GM23338 (cell line): ENCODE measurements at regions not wholly inside any gene's neighbourhood (a gene's known extent, or its start where the extent isn't known, plus 50 kb on each side); places are given as distances from the start of the nearest gene placed in this dataset.

ENCODE experiments used
- ATAC-seq: fragments of 200-7000 bp; cut with Tn5 transposase; 3 replicates; pipeline ENCODE4 v1.9.1; 2020
- DNase-seq: peaks from one replicate; pipeline ENCODE4 v3.0.0-alpha.2; 2015; ENCODE audit warnings: low spot score
- H2AFZ ChIP-seq: fragments of 200-600 bp; sonication (generic); 2 replicates; pipeline ENCODE4 v1.8.0; 2016; ENCODE audit warnings: antibody characterized with exemption, mild to moderate bottlenecking, moderate library complexity
- H3F3A ChIP-seq: fragments of 200-600 bp; sonication (generic); replicated peaks from 2 replicates; pipeline ENCODE4 v1.8.0; 2017; ENCODE audit warnings: antibody characterized with exemption, mixed run types, low read depth
- H3K27ac ChIP-seq: fragments of 200-600 bp; sonication (generic); 2 replicates; pipeline ENCODE4 v1.6.1; 2016; ENCODE audit warnings: low read depth
- H3K27me3 ChIP-seq: fragments of 200-600 bp; sonication (generic); 2 replicates; pipeline ENCODE4 v1.8.0; 2016; ENCODE audit warnings: mild to moderate bottlenecking, mixed run types, moderate library complexity; ENCODE audit not compliant: insufficient read depth
- H3K36me3 ChIP-seq: fragments of 200-600 bp; sonication (generic); 2 replicates; pipeline ENCODE4 v1.8.0; 2016; ENCODE audit warnings: mild to moderate bottlenecking; ENCODE audit not compliant: insufficient read depth
- H3K4me1 ChIP-seq: fragments of 200-600 bp; sonication (generic); 2 replicates; pipeline ENCODE4 v1.8.0; 2016; ENCODE audit warnings: mild to moderate bottlenecking, moderate library complexity; ENCODE audit not compliant: insufficient read depth
- H3K4me2 ChIP-seq: fragments of 200-600 bp; sonication (generic); 2 replicates; pipeline ENCODE4 v1.7.1; 2017; ENCODE audit warnings: mixed run types
- H3K4me3 ChIP-seq: fragments of 200-600 bp; sonication (generic); 2 replicates; pipeline ENCODE4 v1.6.1; 2016; ENCODE audit warnings: mixed run types
- H3K79me2 ChIP-seq: fragments of 200-600 bp; sonication (generic); replicated peaks from 2 replicates; pipeline ENCODE4 v1.8.0; 2017; ENCODE audit warnings: mild to moderate bottlenecking; ENCODE audit not compliant: insufficient read depth
- H3K9me2 ChIP-seq: fragments of 200-600 bp; sonication (generic); 2 replicates; pipeline ENCODE4 v1.8.0; 2017; ENCODE audit not compliant: insufficient read depth
- H4K20me1 ChIP-seq: fragments of 200-600 bp; sonication (generic); replicated peaks from 2 replicates; pipeline ENCODE4 v1.8.0; 2017; ENCODE audit warnings: mild to moderate bottlenecking; ENCODE audit not compliant: insufficient read depth
- H3K27ac Mint-ChIP-seq: 2 replicates; pipeline ENCODE4 v1.8.0; 2020; ENCODE audit warnings: inconsistent platforms, mild to moderate bottlenecking, moderate library complexity, mixed read lengths
- H3K27me3 Mint-ChIP-seq: 3 replicates; pipeline ENCODE4 v1.8.0; 2022; ENCODE audit warnings: low read depth, mild to moderate bottlenecking, moderate library complexity, mixed read lengths, inconsistent platforms; ENCODE audit not compliant: insufficient read depth, poor library complexity
- H3K36me3 Mint-ChIP-seq: 3 replicates; pipeline ENCODE4 v1.8.0; 2021; ENCODE audit warnings: low read depth, mild to moderate bottlenecking, inconsistent platforms, moderate library complexity, mixed read lengths
- H3K4me1 Mint-ChIP-seq: 3 replicates; pipeline ENCODE4 v1.8.0; 2020; ENCODE audit warnings: mild to moderate bottlenecking, inconsistent platforms, mixed read lengths
- H3K4me3 Mint-ChIP-seq: 3 replicates; pipeline ENCODE4 v1.8.0; 2021; ENCODE audit warnings: moderate library complexity, mild to moderate bottlenecking, inconsistent platforms, mixed read lengths
- H3K9me3 Mint-ChIP-seq: 3 replicates; pipeline ENCODE4 v1.8.0; 2020; ENCODE audit warnings: moderate library complexity, mild to moderate bottlenecking, inconsistent platforms, mixed read lengths
- CREB1 ChIP-seq: fragments of 250-450 bp; sonication (Bioruptor Pico); IDR thresholded peaks from 2 replicates; pipeline ENCODE4 v1.5.0; 2020; ENCODE audit warnings: low read depth, mild to moderate bottlenecking, moderate library complexity
- EZH2 ChIP-seq: fragments of 200-600 bp; sonication (generic); IDR thresholded peaks from one replicate; pipeline ENCODE4 v1.8.0; 2017; ENCODE audit warnings: antibody characterized with exemption, mild to moderate bottlenecking, low read depth; ENCODE audit not compliant: unreplicated experiment
- EZH2phosphoT487 ChIP-seq: fragments of 200-600 bp; sonication (generic); IDR thresholded peaks from one replicate; pipeline ENCODE4 v1.8.1; 2018; ENCODE audit warnings: antibody characterized with exemption; ENCODE audit not compliant: unreplicated experiment
- JUNB ChIP-seq: IDR thresholded peaks from one replicate; pipeline ENCODE4 v1.6.1; 2016; ENCODE audit warnings: antibody characterized with exemption; ENCODE audit not compliant: unreplicated experiment
- NANOG ChIP-seq: IDR thresholded peaks from 2 replicates; pipeline ENCODE4 v1.6.1; 2016; ENCODE audit warnings: antibody characterized with exemption, borderline replicate concordance
- POLR2AphosphoS5 ChIP-seq: IDR thresholded peaks from 2 replicates; pipeline ENCODE4 v1.6.1; 2016; ENCODE audit warnings: antibody characterized with exemption, low read depth
- STAT1 ChIP-seq: IDR thresholded peaks from one replicate; pipeline ENCODE4 v1.6.1; 2016; ENCODE audit warnings: antibody characterized with exemption; ENCODE audit not compliant: unreplicated experiment
- ZNF114 ChIP-seq: fragments of 250-450 bp; sonication (Bioruptor Pico); IDR thresholded peaks from 2 replicates; pipeline ENCODE4 v1.5.0; 2020; ENCODE audit warnings: mild to moderate bottlenecking, moderate library complexity
- ZNF331 ChIP-seq: fragments of 250-450 bp; sonication (Bioruptor Pico); IDR thresholded peaks from 2 replicates; pipeline ENCODE4 v1.5.0; 2020; ENCODE audit warnings: low read depth, mild to moderate bottlenecking, moderate library complexity
- TF ChIP-seq, protein P1 (sequence below), 2 experiments: fragments of 200-600 bp in 1 of 2; sonication (generic) in 1 of 2; conservative IDR thresholded peaks; 2 replicates each; pipeline versions ENCODE4 v1.5.1 to v1.6.1; 2016 to 2017; ENCODE audit warnings: antibody characterized with exemption in 2 of 2, low read depth in 2 of 2, mild to moderate bottlenecking in 2 of 2, moderate library complexity in 1 of 2
- TF ChIP-seq, protein P2 (sequence below): IDR thresholded peaks from one replicate; pipeline ENCODE4 v1.6.1; 2018; ENCODE audit warnings: antibody characterized with exemption; ENCODE audit not compliant: unreplicated experiment
- TF ChIP-seq, protein P3 (sequence below): IDR thresholded peaks from 2 replicates; pipeline ENCODE4 v1.6.1; 2016; ENCODE audit warnings: antibody characterized with exemption
- TF ChIP-seq, protein P4 (sequence below): fragments of 250-450 bp; sonication (Bioruptor Pico); IDR thresholded peaks from 2 replicates; pipeline ENCODE4 v1.5.0; 2020; ENCODE audit warnings: mild to moderate bottlenecking, moderate library complexity

DNA sequence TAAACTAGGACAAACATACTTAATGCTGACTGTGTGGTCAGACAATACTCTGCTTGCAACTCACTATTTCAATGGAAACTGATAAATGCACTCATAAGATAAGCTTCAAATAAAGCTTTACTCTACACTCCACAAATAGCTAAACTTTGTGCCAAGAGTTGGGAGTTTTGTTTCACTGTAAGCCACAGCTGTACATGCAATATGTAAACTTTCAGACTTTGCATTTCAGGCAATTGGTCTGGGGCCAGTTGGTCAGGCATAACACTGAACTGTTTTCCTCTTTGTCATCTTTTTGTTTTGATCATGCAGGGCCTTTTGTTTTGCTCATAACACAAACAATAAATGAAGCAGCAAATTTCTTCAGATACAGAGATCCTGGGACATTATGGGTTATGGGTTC is 426.2 kb downstream of the IPO8 start:
- ATAC-seq (no peak), DNase-seq (no peak)
- Histone ChIP-seq H3F3A (no peaks in the 10 kb centered on the region), H3K4me2 (no peak overlapping the region), H2AFZ (peak overlapping the region; percentile 18; the same call in 1 of the 2 replicates), H3K27ac (no peak overlapping the region), H3K27me3 (no peaks in the 10 kb centered on the region), H3K79me2 (no peaks in the 10 kb centered on the region), H3K4me3 (no peak overlapping the region), H3K9me2 (0 out of 2 replicates have a peak, but pooled peaks cover 10% of the 10 kb centered on the region), H3K4me1 (no peaks in the 10 kb centered on the region), H3K36me3 (no peaks in the 10 kb centered on the region), H4K20me1 (no peaks in the 10 kb centered on the region)
- peaks cover 24% of the 10 kb centered on the region for H3K9me3 Mint-ChIP-seq
- H3K27me3 Mint-ChIP-seq = no peaks in the 10 kb centered on the region
- peaks cover 16% of the 10 kb centered on the region; the same call in 2 of the 3 replicates for H3K36me3 Mint-ChIP-seq
- H3K4me3 Mint-ChIP-seq = no peak overlapping the region
- no peak overlapping the region for H3K27ac Mint-ChIP-seq
- TF ChIP-seq ZNF114 (CRISPR knock-in tag) (no peak), ZNF331 (no peak), CREB1 (no peak), STAT1 (no peak), POLR2AphosphoS5 (no peak), EZH2 (no peak), JUNB (no peak), EZH2phosphoT487 (no peak), NANOG (no peak)
- TF ChIP-seq, protein P1, sequence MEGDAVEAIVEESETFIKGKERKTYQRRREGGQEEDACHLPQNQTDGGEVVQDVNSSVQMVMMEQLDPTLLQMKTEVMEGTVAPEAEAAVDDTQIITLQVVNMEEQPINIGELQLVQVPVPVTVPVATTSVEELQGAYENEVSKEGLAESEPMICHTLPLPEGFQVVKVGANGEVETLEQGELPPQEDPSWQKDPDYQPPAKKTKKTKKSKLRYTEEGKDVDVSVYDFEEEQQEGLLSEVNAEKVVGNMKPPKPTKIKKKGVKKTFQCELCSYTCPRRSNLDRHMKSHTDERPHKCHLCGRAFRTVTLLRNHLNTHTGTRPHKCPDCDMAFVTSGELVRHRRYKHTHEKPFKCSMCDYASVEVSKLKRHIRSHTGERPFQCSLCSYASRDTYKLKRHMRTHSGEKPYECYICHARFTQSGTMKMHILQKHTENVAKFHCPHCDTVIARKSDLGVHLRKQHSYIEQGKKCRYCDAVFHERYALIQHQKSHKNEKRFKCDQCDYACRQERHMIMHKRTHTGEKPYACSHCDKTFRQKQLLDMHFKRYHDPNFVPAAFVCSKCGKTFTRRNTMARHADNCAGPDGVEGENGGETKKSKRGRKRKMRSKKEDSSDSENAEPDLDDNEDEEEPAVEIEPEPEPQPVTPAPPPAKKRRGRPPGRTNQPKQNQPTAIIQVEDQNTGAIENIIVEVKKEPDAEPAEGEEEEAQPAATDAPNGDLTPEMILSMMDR (conservative IDR thresholded peaks at IDR 0.05; ENCODE audit: low read depth in 2 of 2) = no peak
- TF ChIP-seq, protein P2, sequence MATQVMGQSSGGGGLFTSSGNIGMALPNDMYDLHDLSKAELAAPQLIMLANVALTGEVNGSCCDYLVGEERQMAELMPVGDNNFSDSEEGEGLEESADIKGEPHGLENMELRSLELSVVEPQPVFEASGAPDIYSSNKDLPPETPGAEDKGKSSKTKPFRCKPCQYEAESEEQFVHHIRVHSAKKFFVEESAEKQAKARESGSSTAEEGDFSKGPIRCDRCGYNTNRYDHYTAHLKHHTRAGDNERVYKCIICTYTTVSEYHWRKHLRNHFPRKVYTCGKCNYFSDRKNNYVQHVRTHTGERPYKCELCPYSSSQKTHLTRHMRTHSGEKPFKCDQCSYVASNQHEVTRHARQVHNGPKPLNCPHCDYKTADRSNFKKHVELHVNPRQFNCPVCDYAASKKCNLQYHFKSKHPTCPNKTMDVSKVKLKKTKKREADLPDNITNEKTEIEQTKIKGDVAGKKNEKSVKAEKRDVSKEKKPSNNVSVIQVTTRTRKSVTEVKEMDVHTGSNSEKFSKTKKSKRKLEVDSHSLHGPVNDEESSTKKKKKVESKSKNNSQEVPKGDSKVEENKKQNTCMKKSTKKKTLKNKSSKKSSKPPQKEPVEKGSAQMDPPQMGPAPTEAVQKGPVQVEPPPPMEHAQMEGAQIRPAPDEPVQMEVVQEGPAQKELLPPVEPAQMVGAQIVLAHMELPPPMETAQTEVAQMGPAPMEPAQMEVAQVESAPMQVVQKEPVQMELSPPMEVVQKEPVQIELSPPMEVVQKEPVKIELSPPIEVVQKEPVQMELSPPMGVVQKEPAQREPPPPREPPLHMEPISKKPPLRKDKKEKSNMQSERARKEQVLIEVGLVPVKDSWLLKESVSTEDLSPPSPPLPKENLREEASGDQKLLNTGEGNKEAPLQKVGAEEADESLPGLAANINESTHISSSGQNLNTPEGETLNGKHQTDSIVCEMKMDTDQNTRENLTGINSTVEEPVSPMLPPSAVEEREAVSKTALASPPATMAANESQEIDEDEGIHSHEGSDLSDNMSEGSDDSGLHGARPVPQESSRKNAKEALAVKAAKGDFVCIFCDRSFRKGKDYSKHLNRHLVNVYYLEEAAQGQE = no peak
- TF ChIP-seq, protein P3, sequence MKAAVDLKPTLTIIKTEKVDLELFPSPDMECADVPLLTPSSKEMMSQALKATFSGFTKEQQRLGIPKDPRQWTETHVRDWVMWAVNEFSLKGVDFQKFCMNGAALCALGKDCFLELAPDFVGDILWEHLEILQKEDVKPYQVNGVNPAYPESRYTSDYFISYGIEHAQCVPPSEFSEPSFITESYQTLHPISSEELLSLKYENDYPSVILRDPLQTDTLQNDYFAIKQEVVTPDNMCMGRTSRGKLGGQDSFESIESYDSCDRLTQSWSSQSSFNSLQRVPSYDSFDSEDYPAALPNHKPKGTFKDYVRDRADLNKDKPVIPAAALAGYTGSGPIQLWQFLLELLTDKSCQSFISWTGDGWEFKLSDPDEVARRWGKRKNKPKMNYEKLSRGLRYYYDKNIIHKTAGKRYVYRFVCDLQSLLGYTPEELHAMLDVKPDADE = no peak
- TF ChIP-seq, protein P4, sequence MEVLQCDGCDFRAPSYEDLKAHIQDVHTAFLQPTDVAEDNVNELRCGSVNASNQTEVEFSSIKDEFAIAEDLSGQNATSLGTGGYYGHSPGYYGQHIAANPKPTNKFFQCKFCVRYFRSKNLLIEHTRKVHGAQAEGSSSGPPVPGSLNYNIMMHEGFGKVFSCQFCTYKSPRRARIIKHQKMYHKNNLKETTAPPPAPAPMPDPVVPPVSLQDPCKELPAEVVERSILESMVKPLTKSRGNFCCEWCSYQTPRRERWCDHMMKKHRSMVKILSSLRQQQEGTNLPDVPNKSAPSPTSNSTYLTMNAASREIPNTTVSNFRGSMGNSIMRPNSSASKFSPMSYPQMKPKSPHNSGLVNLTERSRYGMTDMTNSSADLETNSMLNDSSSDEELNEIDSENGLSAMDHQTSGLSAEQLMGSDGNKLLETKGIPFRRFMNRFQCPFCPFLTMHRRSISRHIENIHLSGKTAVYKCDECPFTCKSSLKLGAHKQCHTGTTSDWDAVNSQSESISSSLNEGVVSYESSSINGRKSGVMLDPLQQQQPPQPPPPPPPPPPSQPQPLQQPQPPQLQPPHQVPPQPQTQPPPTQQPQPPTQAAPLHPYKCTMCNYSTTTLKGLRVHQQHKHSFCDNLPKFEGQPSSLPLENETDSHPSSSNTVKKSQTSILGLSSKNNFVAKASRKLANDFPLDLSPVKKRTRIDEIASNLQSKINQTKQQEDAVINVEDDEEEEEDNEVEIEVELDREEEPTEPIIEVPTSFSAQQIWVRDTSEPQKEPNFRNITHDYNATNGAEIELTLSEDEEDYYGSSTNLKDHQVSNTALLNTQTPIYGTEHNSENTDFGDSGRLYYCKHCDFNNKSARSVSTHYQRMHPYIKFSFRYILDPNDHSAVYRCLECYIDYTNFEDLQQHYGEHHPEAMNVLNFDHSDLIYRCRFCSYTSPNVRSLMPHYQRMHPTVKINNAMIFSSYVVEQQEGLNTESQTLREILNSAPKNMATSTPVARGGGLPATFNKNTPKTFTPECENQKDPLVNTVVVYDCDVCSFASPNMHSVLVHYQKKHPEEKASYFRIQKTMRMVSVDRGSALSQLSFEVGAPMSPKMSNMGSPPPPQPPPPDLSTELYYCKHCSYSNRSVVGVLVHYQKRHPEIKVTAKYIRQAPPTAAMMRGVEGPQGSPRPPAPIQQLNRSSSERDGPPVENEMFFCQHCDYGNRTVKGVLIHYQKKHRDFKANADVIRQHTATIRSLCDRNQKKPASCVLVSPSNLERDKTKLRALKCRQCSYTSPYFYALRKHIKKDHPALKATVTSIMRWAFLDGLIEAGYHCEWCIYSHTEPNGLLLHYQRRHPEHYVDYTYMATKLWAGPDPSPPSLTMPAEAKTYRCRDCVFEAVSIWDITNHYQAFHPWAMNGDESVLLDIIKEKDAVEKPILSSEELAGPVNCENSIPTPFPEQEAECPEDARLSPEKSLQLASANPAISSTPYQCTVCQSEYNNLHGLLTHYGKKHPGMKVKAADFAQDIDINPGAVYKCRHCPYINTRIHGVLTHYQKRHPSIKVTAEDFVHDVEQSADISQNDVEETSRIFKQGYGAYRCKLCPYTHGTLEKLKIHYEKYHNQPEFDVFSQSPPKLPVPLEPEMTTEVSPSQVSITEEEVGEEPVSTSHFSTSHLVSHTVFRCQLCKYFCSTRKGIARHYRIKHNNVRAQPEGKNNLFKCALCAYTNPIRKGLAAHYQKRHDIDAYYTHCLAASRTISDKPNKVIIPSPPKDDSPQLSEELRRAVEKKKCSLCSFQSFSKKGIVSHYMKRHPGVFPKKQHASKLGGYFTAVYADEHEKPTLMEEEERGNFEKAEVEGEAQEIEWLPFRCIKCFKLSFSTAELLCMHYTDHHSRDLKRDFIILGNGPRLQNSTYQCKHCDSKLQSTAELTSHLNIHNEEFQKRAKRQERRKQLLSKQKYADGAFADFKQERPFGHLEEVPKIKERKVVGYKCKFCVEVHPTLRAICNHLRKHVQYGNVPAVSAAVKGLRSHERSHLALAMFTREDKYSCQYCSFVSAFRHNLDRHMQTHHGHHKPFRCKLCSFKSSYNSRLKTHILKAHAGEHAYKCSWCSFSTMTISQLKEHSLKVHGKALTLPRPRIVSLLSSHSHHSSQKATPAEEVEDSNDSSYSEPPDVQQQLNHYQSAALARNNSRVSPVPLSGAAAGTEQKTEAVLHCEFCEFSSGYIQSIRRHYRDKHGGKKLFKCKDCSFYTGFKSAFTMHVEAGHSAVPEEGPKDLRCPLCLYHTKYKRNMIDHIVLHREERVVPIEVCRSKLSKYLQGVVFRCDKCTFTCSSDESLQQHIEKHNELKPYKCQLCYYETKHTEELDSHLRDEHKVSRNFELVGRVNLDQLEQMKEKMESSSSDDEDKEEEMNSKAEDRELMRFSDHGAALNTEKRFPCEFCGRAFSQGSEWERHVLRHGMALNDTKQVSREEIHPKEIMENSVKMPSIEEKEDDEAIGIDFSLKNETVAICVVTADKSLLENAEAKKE (CRISPR knock-in tag) = no peak
- no peaks in the 10 kb centered on the region for H3K4me1 Mint-ChIP-seq
